ENCODE measurements at regions not wholly inside any gene's neighbourhood (a gene's known extent, or its start where the extent isn't known, plus 50 kb on each side); places are given as distances from the start of the nearest gene placed in this dataset.

DNA sequence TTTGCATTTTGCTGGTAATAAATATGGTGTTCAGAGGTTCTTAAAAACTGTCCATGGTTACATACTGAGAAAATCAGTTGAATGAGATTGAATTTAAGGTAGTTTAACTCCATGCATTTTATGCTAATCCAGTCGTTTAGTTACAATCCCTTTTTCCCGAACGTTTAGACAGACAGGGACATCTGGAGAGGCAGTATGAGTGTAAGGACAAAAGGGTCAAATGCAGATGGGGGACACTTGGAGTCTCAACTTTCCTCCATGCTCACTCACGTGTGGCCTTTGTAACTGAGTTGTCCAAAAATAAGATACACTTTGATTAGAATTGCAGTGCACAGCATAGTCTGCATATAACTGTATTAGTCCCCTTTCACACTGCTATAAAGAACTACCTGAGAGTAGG, 63.9 kb downstream of the RDH14 start:
- TF ChIP-seq, protein P1, sequence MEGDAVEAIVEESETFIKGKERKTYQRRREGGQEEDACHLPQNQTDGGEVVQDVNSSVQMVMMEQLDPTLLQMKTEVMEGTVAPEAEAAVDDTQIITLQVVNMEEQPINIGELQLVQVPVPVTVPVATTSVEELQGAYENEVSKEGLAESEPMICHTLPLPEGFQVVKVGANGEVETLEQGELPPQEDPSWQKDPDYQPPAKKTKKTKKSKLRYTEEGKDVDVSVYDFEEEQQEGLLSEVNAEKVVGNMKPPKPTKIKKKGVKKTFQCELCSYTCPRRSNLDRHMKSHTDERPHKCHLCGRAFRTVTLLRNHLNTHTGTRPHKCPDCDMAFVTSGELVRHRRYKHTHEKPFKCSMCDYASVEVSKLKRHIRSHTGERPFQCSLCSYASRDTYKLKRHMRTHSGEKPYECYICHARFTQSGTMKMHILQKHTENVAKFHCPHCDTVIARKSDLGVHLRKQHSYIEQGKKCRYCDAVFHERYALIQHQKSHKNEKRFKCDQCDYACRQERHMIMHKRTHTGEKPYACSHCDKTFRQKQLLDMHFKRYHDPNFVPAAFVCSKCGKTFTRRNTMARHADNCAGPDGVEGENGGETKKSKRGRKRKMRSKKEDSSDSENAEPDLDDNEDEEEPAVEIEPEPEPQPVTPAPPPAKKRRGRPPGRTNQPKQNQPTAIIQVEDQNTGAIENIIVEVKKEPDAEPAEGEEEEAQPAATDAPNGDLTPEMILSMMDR (IDR thresholded peaks at IDR 0.05; ENCODE audit: low read length), result no peak
- no peak for TF ChIP-seq EZH2 (IDR thresholded peaks at IDR 0.05; ENCODE audit: borderline replicate concordance, low read length)
